GM18873 (cell line): ENCODE measurements at regions not wholly inside any gene's neighbourhood (a gene's known extent, or its start where the extent isn't known, plus 50 kb on each side); places are given as distances from the start of the nearest gene placed in this dataset.
A peak's percentile ranks its signal among the peaks of the same experiment; 100 is the strongest.
"Not testable (repeated sequence)": the region's sequence is repeated elsewhere in the genome, so short reads cannot be mapped to it uniquely, and the experiment has no call there.

Experiments
- ATAC-seq: cut with Tn5 transposase; IDR thresholded peaks from one replicate; pipeline ENCODE4 v1.9.1; 2021; ENCODE audit warnings: mild to moderate bottlenecking, moderate library complexity, moderate number of reproducible peaks; ENCODE audit not compliant: unreplicated experiment, low FRiP score

- ATAC-seq, result no peak
Measured at GRCh38 chr12:4160314-4161040, 113.1 kb upstream of the CCND2 start.

- ATAC-seq, result no peak
Measured at GRCh38 chr12:4159851-4160250, 113.7 kb upstream of the CCND2 start.

GRCh38 chr12:4158306-4158705 lies 115.3 kb upstream of the CCND2 start:
- no peak for ATAC-seq

- ATAC-seq, result no peak
Measured at GRCh38 chr12:4157122-4157521, 116.4 kb upstream of the CCND2 start.

DNA sequence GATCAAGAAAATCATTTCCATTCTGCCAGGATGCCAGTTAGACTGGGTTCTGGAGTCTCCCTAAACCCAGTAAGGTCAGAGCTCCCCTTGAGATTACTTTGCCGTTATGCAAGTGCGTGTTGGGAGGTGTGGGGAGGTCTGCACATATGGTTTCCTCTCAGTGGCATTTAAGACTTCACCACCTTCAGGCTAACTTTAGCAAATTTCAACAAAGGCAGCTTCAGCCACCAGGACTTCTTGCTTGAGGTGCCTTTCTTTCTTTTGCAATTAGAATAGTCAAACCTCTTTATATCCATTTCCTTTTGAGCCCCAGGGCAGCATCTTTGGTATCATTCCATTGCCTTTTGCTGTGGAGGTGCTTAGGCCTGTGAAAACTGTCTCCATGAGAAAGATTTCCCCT lies 117.2 kb upstream of the CCND2 start:
- ATAC-seq, result no peak

GRCh38 chr12:4154672-4155225 lies 118.8 kb upstream of the CCND2 start:
- no peak for ATAC-seq

DNA sequence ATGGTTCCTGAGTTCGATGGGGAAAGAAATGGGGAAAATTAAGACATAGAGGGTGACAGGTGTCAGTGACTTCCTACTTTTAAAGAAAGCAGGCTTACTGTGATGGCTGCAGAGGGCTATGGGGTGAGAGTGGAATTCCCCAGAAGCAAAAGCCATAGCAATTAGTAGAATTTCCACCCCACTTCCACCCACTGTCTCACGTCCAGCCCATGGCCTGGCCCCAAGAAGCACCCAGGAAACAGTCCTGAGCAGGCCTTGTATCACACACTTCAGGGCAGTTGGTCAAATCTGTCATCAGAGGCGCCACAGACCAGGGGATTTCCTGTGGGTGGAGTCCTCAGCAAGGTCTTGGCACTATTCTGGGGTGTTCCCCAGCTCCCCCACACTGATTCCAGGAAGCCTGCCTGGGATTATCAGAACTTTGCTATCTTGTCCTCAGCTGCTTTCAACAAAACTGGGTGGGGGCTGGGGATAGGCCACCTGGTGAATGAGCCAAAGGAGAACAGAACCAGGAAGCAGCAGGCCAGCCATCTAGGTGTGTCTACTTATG lies 120.1 kb upstream of the CCND2 start:
- peak; percentile 75 for ATAC-seq

DNA sequence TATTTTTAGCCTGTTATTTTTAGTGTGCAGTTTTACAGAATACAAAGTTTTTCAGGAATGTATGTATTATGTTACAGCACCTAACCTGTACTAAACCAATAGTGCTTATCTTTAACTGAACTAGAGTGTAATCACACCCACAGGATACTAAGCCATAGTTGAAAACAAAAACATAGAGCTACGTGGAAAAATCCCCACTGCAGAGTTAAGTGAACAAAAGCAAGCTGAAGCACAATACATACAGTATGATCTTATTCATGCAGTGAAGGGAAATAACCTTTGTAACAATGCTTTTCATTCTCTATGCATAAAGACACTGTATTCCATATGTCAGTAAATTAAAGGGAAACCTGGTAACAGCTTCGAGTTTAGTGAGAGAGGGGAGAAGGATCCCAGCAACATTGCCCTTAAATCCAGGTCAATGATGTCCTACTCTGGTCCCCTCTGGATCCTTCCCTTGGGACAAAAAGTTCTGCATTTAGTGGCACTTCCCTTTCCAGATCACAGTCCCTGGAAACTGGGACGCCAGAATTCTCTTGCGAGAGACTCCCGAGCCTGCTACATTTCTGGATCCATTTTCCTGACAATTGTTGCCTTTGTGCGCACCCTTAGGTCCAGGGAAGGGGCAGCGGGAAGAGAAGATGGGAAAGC lies 121.3 kb upstream of the CCND2 start:
- ATAC-seq, result no peak

GRCh38 chr12:4151362-4152121 lies 122.0 kb upstream of the CCND2 start:
- ATAC-seq, result no peak

DNA sequence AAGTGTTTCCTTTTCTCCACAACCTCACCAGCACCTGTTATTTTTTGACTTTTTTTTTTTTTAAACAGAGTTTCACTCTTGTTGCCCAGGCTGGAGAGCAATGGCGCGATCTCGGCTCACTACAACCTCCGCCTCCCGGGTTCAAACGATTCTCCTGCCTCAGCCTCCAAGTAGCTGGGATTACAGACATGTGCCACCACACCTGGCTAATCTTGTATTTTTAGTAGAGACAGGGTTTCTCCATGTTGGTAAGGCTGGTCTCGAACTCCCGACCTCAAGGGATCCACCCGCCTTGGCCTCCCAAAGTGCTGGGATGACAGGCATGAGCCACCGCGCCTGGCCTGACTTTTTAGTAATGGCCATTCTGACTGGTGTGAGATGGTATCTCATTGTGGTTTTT lies 123.2 kb upstream of the CCND2 start:
- ATAC-seq, result not testable (repeated sequence)

GRCh38 chr12:4148418-4149056 lies 125.0 kb upstream of the CCND2 start:
- peak; percentile 48 for ATAC-seq

- ATAC-seq, result no peak
Measured at GRCh38 chr12:4147031-4147481, 126.5 kb upstream of the CCND2 start.

GRCh38 chr12:4145990-4146859 lies 127.3 kb upstream of the CCND2 start:
- ATAC-seq, result no peak

- ATAC-seq, result no peak
Measured at GRCh38 chr12:4144676-4145075, 128.9 kb upstream of the CCND2 start.

- ATAC-seq, result no peak
Measured at GRCh38 chr12:4143896-4144295, 129.7 kb upstream of the CCND2 start.

DNA sequence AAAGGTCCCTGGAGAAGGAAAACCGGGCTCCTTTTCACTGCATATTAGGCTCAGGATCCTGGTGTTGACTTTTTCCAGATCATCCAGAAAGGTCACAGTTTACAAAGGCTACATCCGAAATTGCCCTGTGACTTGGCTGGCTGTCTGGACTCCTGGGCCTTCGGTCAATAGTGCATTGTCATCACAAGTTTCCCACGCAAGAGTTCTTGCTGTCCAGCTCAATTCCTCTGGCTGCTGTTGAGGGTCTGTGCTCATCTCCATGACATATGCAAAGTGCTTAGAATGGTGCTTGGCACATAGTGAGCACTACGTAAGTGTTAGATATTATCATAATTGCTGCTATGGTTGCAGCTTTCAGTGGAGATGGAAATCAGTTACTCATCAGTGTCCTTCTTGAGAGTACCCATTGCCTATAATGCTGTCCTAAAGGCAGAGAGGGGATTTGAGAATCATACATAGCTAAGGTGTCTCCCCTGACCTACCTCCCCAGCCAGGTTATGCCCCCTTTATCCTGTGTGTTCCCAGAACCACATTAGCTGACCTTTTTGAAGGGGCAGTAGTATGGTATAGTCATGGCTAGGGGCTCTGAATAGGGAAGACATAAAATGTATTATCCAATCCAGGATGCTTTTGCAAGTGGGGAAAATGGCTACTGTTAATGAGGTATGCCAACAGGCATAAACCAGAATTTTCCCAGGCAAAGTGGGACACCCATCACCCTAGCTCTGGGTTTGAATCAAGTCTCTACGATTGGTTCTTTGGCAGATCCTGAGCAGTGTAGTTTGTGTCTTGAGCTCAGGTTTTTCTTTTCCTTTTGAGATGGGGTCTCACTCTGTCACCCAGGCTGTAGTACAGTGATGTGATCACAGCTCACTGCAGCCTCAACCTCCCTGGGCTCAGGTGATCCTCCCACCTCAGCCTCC lies 132.0 kb upstream of the CCND2 start:
- no peak for ATAC-seq

- no peak for ATAC-seq
Measured at GRCh38 chr12:4140581-4141301, 132.8 kb upstream of the CCND2 start.

GRCh38 chr12:4139191-4139590 lies 134.4 kb upstream of the CCND2 start:
- no peak for ATAC-seq
